A673 (cell line): ENCODE measurements at regions not wholly inside any gene's neighbourhood (a gene's known extent, or its start where the extent isn't known, plus 50 kb on each side); places are given as distances from the start of the nearest gene placed in this dataset.
A peak's percentile ranks its signal among the peaks of the same experiment; 100 is the strongest.

Experiments
- BruUV-seq: library from RNA; stranded (reverse); fragments of 400-500 nt; replicated peaks from 2 replicates; lab custom pipeline; 2021; lab: Mats Ljungman, UMichigan
- CTCF ChIA-PET: fragments of 300-600 bp; sonication (Branson Sonifier 250); formaldehyde crosslinking; loops from one replicate; lab custom pipeline; 2022; ENCODE audit warnings: antibody characterized with exemption; lab: Charles Lee
- POLR2A ChIA-PET: fragments of 300-600 bp; sonication (Branson Sonifier 250); formaldehyde crosslinking; loops from one replicate; lab custom pipeline; 2022; ENCODE audit warnings: antibody characterized with exemption; ENCODE audit not compliant: low non-redundant PET; lab: Charles Lee
- DNase-seq: peaks from one replicate; pipeline ENCODE4 v3.0.0-alpha.2; 2015; ENCODE audit warnings: low spot score
- H3K27ac ChIP-seq: fragments of 200-600 bp; sonication (generic); 2 replicates; pipeline ENCODE4 v1.5.1; 2016; ENCODE audit warnings: mixed run types, low read depth, mild to moderate bottlenecking, mixed read lengths, antibody characterized with exemption, low read length; ENCODE audit not compliant: poor library complexity, severe bottlenecking
- H3K27me3 ChIP-seq: fragments of 200-600 bp; sonication (generic); replicated peaks from 2 replicates; pipeline ENCODE4 v1.6.1; 2017; ENCODE audit warnings: mixed run types, low read depth, mild to moderate bottlenecking, mixed read lengths, antibody characterized with exemption, low read length; ENCODE audit not compliant: insufficient read depth, poor library complexity
- H3K36me3 ChIP-seq: fragments of 200-600 bp; sonication (generic); 2 replicates; pipeline ENCODE4 v1.6.1; 2016; ENCODE audit warnings: mixed run types, mild to moderate bottlenecking, mixed read lengths, antibody characterized with exemption, low read length; ENCODE audit not compliant: insufficient read depth, poor library complexity, severe bottlenecking
- H3K4me1 ChIP-seq: fragments of 200-600 bp; sonication (generic); 2 replicates; pipeline ENCODE4 v1.6.1; 2017; ENCODE audit warnings: mixed run types, mild to moderate bottlenecking, mixed read lengths, antibody characterized with exemption, low read length; ENCODE audit not compliant: insufficient read depth, poor library complexity, severe bottlenecking
- H3K4me3 ChIP-seq: fragments of 200-600 bp; sonication (generic); 2 replicates; pipeline ENCODE4 v1.5.1; 2016; ENCODE audit warnings: low read depth, mixed run types, mild to moderate bottlenecking, mixed read lengths, low read length; ENCODE audit not compliant: poor library complexity, severe bottlenecking
- H3K9me3 ChIP-seq: fragments of 200-600 bp; sonication (generic); 2 replicates; pipeline ENCODE4 v1.6.1; 2016; ENCODE audit warnings: mixed run types, low read depth, mild to moderate bottlenecking, mixed read lengths, antibody characterized with exemption, low read length; ENCODE audit not compliant: poor library complexity, severe bottlenecking
- CTCF ChIP-seq: fragments of 300-800, 200-600 bp; sonication (generic); conservative IDR thresholded peaks from 2 replicates; pipeline ENCODE4 v1.5.1; 2017; ENCODE audit warnings: low read depth, mild to moderate bottlenecking, antibody characterized with exemption, low read length, moderate library complexity, mixed read lengths
- EZH2 ChIP-seq: fragments of 200-600 bp; sonication (generic); IDR thresholded peaks from 2 replicates; pipeline ENCODE4 v1.6.1; 2017; ENCODE audit warnings: borderline replicate concordance, low read depth, mild to moderate bottlenecking, mixed read lengths, antibody characterized with exemption, low read length; ENCODE audit not compliant: poor library complexity, severe bottlenecking
- intact Hi-C: fragments of 100-400 bp; cut with micrococcal nuclease; formaldehyde crosslinking; loops from one replicate; pipeline ENCODE4 v1.10.0; 2022; ENCODE audit not compliant: unreplicated experiment

- no peak overlapping the region for H3K4me3 ChIP-seq
- H3K4me1 ChIP-seq: no peaks in the 10 kb centered on the region
- POLR2A ChIA-PET: no interaction called here
- H3K27ac ChIP-seq: no peak overlapping the region
- no TSS peak for BruUV-seq
- CTCF ChIA-PET: no interaction called here
- no peak for TF ChIP-seq CTCF
- no peak for TF ChIP-seq EZH2
- no peaks in the 10 kb centered on the region for H3K9me3 ChIP-seq
- intact Hi-C loops: no loop called here
- DNase-seq: peak; percentile 62
- H3K27me3 ChIP-seq: peaks cover 4% of the 10 kb centered on the region
- H3K36me3 ChIP-seq: no peaks in the 10 kb centered on the region
Measured at GRCh38 chrX:113551919-113552318, 711.3 kb upstream of the AMOT start.

GRCh38 chrX:113548308-113549015, 707.8 kb upstream of the AMOT start:
- H3K9me3 ChIP-seq: no peaks in the 10 kb centered on the region
- no peaks in the 10 kb centered on the region for H3K4me1 ChIP-seq
- no peaks in the 10 kb centered on the region for H3K36me3 ChIP-seq
- ChIA-PET CTCF (no interaction called here), POLR2A (no interaction called here)
- H3K27ac ChIP-seq: no peak overlapping the region
- H3K27me3 ChIP-seq: peaks cover 4% of the 10 kb centered on the region
- no peak for DNase-seq
- intact Hi-C loops: no loop called here
- H3K4me3 ChIP-seq: no peak overlapping the region
- no TSS peak for BruUV-seq
- TF ChIP-seq CTCF (no peak), EZH2 (no peak)

GRCh38 chrX:113545040-113545439, 704.4 kb upstream of the AMOT start:
- BruUV-seq: no TSS peak
- no peak overlapping the region for H3K4me3 ChIP-seq
- H3K4me1 ChIP-seq: no peaks in the 10 kb centered on the region

More at GRCh38 chrX:113545040-113545439, 704.4 kb upstream of the AMOT start:
- Histone ChIP-seq H3K9me3 (no peaks in the 10 kb centered on the region), H3K27me3 (no peaks in the 10 kb centered on the region), H3K27ac (no peak overlapping the region), H3K36me3 (no peaks in the 10 kb centered on the region)
- DNase-seq: no peak
- ChIA-PET POLR2A (no interaction called here), CTCF (no interaction called here)
- intact Hi-C loops: no loop called here
- TF ChIP-seq CTCF: no peak
- no peak for TF ChIP-seq EZH2
